IPS DF 19.7 (cell line): ENCODE measurements at regions not wholly inside any gene's neighbourhood (a gene's known extent, or its start where the extent isn't known, plus 50 kb on each side); places are given as distances from the start of the nearest gene placed in this dataset.

ENCODE experiments used
- DNase-seq: peaks from one replicate; pipeline ENCODE4 v3.0.0-alpha.2; 2013; ENCODE audit warnings: low read depth, low spot score

DNA sequence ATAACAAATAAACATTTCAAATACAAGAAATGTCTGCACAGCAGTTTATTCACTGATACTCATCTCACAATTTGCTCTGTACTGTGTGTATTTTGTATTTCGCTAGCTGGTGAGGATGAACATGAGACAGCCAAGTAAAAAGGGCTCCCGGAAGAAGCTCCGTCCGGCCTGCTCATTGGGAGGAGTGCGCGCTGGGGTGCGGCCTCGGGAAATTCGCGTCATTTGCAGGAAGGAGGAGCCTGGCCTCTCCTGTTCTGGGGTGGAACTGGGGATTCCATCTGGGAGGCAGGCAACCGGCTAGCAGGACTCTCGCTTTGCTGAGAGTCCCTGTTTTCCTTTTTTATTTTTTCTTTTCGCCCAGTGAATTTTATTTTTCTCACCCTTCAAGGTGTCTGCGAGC, 368.4 kb upstream of the TMEM132C start:
- DNase-seq: no peak

DNA sequence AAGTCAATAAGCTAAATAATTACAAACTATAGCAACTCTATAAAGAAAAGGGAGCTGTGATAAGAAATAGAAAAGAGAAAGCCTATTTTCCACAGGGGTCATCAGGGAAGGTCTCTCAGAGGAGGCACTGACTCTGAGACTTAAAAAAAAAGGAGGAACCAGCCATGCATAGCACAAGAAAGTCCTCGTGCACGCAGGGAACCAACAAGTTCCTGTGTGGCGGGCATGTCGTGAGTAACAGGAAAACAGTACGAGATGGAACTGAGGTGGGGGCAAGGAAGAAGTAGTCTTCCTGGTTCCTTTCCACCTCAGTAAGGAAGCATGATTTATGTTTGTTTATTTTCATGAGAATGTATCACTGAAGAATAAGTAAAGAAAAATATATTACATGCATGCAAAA, 367.0 kb upstream of the TMEM132C start:
- no peak for DNase-seq

DNA sequence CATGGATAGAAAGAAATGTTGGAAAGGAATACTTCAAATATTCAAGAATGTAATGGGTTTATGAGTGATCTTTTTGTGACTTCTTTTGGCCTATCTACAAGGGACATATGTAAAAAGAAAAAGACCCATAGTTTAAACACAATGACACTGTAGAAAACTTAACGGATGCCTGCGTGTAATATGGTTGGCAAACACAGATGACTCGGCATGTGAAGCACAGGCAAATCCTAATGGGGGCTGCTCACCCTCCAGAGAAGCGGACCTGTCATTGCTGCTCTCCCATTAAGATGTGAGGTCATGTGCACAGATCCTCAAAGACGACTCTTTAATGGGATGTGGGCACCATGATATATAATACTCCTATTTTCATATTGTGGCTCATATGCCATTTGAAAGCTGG, 366.6 kb upstream of the TMEM132C start:
- no peak for DNase-seq

DNA sequence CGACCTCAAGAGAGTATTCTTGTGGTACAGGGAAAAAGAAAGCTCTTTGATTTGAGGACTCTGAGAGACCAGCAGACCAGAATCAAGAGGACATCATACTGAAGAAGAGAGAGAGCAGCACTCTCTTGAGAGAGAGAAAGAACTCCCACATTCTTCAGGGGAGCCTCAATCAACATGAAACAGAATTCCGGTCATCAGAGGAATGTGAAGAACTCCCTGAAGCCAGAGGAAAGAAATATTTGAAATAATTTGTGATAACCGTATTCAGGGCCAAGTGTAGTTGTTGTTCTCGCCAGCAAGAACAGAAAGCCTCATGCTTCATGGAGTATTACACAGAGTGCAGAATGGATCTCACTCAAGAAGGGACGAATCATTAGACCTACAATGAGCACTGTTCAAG, 363.8 kb upstream of the TMEM132C start:
- peak; percentile 47 for DNase-seq

DNA sequence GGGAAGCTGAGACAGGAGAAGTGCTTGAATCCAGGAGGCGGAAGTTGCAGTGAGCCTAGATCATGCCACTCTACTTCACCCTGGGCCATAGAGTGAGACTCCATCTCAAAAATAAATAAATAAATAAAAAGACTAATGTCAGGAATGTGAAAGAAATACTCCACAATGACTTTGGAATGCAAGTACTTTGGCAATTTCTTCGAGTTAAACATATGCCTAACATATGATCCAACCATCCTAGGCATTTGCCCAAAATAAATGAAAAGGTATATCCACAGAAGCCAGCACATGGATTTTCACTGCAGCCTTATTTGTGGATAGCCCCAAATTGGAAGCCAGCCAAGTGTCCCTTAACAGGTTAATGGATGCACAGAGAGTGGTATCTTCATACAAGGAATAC, 357.9 kb upstream of the TMEM132C start:
- no peak for DNase-seq

DNA sequence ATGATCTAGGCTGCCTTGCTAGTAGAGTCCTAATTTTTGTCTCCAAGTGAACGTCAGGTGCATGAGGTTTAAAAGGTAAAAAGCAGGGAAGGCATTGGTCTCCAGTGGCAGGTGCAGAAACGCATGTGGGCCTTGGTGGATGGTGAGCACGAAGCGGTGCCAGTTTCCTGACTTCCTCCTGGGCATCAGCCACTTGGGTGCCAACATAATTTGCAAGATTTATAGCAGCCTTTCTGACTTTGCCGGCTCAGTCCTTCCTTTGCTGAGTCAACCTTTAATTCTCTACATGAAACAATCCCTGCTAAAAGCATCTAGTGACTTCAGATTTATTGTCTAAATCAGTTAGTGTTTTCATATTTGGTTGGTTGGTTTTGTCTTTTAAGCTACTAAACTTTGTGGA, 355.7 kb upstream of the TMEM132C start:
- no peak for DNase-seq

DNA sequence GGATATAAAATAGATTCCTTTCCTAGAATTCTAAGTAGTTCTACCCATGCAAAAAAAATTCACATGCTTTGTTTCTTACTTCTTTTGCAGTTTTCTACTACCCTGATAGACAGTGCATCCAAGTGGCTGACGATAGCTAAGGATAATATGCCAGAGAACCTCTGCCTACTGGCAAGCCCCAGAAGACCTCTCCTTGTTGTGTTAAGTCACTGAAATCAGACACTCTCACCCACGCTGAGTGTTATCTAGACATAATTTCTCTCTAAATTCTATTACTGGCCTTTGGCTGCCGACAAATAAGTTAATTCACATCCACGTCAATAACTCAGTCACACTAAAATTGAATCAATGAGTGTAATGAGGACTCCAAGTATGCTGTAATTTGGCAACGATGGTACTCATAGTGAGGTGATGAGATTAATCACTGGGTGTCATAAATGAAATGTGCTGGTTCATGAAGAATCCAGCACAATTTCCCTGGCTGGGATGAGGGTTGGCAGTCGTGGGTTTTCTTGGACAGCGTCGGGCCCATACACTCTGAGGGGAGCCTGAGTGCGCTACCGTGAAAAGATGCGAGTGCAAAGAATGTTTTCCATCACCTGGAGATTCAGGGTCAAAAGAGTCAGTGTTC, 354.8 kb upstream of the TMEM132C start:
- DNase-seq: no peak

DNA sequence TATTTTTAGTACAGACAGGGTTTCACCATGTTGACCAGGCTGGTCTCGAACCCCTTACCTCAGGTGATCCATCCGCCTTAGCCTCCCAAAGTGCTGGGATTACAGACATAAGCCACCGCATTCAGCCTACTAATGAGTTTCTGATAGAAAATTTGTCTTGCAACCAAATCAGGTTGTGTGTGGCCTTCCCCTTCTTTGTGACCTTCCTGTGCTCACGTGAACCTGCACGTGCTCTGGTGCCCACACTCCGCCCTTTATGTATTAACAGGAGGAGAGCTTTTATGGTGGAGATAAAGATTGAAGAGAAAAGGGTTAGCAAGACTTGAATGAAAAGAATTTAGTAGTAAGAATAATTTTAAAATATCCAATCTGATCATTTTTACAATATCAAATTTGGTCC, 343.5 kb upstream of the TMEM132C start:
- DNase-seq: no peak

DNA sequence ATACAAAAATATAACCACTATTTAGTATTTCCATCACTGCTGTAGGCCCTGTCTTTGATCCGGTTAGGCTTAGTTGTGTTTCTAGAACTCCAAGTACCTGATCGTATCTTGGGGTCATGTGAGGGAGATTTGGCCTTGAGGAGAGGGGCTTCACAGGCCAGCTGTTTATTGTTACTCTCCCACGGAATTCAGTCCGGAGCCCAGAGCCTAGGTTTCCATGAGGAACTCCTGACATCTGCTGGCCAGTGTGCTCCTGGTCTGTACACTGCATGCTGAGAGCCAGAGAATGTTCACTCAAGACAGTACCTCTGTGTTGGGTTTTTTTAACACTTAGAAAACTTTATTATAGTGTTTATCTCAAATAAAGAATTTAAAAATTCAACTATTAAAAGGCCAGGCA, 341.0 kb upstream of the TMEM132C start:
- DNase-seq: peak; percentile 33

DNA sequence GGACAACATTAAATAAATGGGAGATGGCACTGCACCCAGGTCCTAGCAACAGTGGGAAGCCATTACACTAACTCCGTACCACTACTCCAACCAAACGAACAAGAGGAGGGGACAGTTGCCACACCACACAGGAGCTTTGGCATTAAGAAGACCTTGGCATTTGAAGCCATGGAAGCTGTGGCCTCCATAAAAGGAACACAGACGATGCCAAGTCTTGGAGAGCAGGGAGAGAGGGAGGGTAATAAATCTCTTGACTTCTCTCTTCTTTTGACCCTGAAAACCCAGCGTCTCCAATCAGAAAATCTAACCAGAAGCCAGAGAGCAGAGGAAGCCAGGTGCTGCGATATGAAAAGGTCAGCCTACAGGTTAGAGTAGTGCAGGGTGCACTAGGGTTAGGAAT, 338.8 kb upstream of the TMEM132C start:
- no peak for DNase-seq

DNA sequence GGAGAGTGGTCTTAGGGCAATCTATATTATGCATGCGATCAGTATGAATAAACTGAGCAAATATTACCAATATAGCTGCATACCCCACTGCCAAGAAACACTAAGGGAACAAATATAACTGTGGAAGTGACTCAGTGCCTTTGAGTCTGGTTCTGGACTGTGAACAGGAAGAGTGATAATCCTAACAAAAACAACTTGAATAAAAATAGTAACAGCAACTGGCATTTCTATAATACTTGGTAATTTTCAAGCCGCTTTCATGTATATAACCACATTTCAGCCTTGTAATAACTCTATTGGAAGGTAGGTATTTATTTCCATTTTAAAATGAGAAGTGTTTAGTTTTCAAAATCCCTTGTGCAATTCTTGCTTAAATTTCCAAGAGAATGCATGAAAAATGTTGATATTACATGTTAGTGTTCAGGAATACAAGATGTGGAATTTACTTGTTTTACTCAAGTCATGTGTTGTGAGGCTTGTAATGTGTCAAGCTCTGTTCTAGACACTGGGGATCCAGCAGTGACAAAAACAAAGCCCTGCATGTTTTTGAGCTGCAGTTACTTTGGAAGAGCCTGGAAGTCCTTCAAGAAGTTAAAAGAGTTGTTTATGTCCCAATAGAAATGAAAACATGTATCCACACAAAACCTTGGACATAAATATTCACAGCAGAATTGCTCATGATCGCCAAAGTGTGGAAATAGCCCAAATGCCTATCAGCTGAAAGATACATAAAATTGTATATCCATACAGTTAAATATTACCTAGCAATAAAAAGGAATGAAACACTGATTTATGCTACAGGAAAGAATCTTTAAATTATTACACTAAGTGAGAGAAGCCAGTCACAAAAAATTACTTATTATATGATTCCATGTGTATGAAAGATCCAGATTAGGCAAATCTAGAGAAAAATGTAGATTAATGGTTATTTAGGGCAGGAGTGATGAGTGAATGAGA, 338.1 kb upstream of the TMEM132C start:
- DNase-seq: no peak

DNA sequence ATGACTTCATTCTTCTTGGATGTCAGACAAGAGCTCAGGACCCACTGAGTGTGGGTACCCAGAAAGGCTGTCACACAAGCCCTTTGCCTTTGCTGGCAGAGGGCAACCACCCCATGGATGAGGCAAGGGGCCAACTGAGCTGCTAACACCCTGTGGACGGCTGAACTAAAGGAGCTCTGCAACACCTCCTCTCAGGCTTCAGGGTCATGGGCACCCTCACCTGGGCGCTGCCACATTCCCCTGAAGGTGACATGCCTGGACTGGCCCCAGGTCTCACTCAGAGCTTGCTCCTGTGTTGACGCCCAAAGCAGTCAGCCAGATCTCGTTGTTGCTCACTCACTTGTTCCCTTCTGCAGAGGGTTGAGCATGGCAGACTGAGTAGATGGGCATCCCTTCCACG, 336.8 kb upstream of the TMEM132C start:
- no peak for DNase-seq

DNA sequence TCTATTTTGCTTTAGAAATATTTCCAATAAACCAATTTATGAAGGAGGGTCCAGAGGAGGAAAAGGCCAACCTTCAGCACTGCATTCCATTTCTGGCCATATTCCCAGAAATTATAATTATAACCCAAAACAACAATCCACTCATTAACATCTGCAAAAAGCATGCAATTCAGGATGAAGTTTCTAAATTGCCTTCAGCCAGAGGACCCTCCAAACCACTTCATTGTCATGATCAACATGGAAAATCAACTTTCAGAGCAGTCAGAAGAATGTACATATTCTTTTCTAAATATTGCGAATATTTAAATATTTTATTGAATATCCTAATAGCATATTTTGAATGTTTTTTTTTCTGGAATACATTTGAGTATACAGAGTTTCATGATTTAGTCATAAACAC, 332.6 kb upstream of the TMEM132C start:
- DNase-seq: no peak

DNA sequence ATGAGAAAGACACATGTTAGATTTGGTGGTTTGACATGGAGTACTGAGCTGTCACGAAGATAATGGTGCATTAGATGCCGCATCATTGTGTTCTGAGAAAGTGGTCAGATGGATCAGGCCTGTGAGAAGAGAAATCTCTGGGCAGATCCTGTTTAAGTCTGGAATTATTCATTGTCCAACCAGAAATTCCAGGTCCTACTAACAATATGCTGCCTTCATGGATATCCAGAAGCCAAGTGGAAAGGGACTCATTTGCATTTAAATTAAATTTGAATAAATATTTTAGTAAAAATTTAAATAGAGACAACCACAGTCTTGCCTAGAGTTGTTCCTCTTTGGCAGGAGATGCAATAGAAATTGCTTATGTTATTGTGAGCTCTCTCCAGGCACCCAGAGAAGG, 330.5 kb upstream of the TMEM132C start:
- DNase-seq: no peak

DNA sequence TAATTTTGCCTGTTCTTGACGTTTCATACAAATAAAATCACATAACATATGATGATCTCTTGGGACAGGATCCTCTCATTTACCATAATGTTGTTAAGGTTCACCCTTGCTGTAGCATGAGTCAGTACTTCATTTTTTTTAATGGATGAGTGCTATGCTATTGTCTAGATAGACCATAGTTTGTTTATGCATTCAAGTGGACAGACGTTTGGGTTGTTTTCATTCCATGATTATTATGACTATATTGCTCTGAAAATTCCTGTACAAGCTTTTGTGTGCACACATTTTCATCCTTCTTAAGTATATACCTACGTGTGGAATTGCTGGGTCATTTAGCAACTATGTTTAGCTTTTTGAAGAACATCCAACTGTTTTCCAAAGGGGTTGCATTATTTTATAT, 325.6 kb upstream of the TMEM132C start:
- no peak for DNase-seq

DNA sequence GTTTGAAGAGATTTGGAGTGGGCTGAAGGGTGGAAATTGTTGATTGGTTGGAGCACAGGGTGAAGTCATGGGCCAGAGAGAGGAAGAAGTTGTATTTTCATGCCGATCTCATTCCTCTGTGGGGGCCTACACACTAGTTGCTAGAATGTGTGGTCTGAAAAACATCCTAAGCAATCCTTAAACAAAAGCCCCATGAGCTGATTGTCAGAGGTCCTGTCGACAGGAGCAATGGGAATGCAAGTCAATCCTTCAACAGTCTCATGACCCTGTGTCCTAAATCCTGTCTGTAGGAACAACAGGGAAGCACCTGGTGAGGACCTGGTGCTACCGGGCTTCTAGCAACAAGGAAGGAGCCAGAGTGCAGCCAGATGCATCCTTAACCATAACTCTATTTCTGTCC, 324.0 kb upstream of the TMEM132C start:
- DNase-seq: no peak

DNA sequence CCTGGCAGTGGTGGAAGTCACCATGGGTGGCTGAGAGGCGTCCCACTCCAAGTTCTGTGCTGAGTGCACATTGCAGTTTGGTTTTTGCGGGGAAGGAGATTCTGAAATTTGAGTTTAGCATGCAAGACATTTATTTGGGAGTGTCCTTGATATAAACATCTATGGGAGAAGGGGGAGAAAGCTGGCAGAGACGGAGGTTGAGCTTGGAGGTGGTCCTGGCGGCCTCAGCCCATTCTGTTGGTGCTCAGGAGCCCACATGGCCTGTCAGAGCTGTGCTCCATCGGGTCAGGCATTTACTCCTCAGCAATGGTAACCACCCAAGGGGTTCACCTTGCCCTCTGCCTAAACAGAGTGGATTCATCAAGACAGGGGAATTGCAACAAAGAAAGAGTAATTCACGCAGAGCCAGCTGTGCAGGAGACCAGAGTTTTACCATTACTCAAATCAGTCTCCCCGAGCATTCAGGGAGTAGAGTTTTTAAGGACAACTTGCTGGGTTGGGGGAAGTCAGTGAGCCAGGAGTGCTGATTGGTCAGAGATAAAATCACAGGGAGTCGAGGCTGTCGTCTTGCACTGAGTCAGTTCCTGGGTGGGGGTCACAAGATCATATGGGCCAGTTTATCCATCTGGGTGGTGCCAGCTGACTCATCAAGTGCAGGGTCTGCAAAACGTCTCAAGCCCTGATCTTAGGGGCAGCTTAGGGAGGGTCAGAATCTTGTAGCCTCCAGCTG, 323.3 kb upstream of the TMEM132C start:
- DNase-seq: no peak

DNA sequence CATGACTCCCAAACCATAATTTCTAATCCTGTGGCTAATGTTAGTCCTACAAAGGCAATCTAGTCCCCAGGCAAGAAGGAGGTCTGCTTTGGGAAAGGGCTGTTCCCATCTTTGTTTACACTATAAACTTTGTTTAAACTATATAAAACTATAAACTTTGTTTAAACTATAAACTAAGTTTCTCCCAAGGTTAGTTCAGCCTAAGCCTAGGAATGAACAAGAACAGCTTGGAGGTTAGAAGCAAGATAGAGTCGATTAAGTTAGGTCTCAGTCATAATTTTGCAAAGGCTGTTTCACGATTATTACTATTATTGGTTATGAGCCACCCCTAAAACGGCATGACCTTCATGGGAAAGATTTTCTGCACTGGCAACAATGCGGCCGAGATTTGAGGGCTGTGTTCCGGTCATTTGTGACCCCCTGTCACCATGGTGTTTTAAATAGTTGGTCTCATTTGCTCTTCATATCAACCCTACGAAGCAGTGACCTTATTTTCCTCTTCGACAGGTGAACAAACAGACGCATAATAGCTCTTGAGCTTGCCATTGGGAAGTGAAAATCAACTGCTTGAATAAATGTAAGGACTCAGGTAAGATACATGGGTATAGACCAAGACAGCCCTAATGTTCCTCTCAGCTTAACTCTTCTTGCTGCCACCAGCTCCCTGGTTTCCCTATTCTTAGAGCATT, 322.6 kb upstream of the TMEM132C start:
- no peak for DNase-seq

DNA sequence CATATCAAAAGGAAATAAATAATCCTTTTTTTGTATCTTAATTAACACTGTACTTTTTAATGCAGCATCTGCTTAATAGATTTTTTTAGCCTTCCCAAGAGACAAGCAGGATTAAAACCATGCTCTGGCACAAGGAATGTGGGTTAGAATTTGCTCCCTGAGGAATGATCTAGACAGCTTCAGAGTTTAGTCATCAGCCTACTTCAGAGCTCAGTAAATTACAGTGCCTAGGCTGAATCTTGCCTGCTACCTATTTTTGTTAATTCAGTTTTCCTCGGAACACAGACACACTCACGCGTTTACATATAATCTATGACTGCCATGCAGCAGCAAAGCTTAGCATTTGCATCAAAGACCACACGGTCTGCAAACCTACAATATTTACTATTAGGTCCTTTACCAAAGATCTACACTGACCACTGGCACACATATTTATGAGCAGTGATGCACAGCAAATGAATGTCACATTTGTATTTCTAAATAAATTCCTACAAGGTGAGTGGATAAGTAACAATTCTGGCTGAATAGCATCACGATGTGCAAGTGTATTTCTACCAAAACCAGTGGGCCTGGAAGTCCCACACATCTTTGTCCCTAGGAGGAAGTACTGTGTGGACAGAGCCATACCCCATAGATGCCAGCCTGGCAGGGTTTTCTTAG, 309.8 kb upstream of the TMEM132C start:
- DNase-seq: no peak

DNA sequence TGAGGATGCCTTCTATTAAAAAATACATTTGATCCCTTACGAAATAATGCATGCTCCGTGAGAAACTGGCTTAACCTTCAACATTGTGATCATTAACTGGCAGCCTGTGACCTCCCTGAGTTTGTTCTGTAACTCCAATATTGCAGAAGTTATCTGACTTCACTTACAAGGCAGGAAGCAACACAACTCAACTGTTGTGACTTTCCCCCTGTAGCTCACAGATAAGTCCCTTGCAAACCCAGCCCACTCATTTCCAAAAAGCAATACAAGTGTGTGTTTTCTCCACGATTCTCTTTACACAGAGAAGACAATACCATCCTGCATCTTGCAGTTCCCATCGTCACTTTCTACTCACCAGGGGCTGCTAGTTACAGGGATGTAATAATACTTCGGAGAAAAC, 304.7 kb upstream of the TMEM132C start:
- no peak for DNase-seq

DNA sequence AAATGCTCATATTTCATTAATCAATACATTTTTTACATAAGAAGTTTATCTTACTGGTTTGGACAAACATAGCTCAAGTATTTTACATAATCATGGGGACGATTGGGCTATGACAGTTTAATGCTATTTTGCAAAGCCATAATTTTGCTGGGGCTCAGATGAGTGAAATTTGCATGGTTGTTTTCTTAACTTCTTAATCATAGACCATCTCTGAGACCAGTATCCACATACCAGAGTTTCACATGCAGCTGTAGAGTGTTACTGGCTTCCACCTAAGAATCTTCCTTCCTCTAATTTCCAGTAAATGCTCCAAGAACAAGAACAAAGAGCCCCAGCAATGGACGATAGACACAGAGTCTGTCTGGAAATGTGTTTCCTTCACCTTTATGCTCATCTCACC, 303.0 kb upstream of the TMEM132C start:
- DNase-seq: no peak
